ENCODE measurements at regions not wholly inside any gene's neighbourhood (a gene's known extent, or its start where the extent isn't known, plus 50 kb on each side); places are given as distances from the start of the nearest gene placed in this dataset.

DNA sequence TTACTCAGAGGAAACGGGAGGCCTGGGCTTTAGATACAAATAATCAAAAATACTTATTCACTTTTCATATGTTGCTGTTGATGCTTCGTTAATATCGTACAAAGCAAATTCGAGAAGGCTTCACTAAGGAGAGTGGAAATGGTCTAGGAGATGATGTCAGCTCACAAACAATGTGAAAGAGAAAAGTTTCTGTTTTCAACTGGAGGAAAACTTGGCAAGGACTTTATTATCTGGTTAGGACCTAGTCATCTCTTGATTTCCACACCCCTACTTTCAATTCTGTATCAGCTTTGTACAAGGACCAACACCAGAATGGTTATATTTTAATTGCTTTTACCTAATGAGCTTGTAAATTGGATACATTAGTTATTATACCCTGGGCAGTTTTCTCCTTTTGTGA lies 88.0 kb downstream of the SLC10A2 start:
- no peaks in the 10 kb centered on the region for H3K4me1 ChIP-seq
- 76 to 84% methylated on average over 4 of the region's 4 CpGs for WGBS, 2 donors (ENCODE audit: low coverage in 1 of 2)
- no peaks in the 10 kb centered on the region for H3K9me3 ChIP-seq
- in situ Hi-C loops (cut with MboI; ENCODE audit: low pct_ligation_motif_present in 1 of 4, low pct_unique_long_range_greater_than_20kb in 1 of 4, low sequenced_read_pairs in 3 of 4) (no loop called here), intact Hi-C loops (cut with DNase I; ENCODE audit: low total_unique reads) (no loop called here)
- H3K27ac ChIP-seq, result no peak overlapping the region
- H3K4me3 ChIP-seq, result no peak overlapping the region
- TF ChIP-seq POLR2AphosphoS5 (IDR thresholded peaks at IDR 0.05) (no peak), POLR2A (IDR thresholded peaks at IDR 0.05) (no peak), EP300 (IDR thresholded peaks at IDR 0.05; ENCODE audit: low read depth) (no peak)
- TF ChIP-seq, protein P1, sequence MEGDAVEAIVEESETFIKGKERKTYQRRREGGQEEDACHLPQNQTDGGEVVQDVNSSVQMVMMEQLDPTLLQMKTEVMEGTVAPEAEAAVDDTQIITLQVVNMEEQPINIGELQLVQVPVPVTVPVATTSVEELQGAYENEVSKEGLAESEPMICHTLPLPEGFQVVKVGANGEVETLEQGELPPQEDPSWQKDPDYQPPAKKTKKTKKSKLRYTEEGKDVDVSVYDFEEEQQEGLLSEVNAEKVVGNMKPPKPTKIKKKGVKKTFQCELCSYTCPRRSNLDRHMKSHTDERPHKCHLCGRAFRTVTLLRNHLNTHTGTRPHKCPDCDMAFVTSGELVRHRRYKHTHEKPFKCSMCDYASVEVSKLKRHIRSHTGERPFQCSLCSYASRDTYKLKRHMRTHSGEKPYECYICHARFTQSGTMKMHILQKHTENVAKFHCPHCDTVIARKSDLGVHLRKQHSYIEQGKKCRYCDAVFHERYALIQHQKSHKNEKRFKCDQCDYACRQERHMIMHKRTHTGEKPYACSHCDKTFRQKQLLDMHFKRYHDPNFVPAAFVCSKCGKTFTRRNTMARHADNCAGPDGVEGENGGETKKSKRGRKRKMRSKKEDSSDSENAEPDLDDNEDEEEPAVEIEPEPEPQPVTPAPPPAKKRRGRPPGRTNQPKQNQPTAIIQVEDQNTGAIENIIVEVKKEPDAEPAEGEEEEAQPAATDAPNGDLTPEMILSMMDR (IDR thresholded peaks at IDR 0.05), result no peak
- no peak for DNase-seq
- H3K36me3 ChIP-seq, result no peaks in the 10 kb centered on the region
- H3K27me3 ChIP-seq, result peaks cover 5% of the 10 kb centered on the region

DNA sequence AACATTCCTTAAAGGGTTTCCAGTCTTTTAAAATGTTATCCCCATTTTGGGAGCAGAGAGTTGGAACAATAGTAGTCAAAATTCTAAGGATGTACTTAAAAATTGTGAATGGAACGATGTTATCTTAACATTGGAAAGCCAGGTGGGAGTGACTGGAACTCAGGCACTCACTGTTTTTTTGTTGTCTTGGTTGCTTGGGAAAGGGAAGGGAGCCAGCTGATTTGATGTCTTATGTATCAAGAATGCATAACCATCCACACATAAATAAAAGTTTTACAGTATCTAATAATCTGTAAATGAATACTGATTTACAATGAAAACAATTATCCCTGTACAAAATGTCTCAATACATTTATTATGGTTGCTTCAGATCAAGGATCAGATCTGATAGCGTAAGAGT lies 88.7 kb downstream of the SLC10A2 start:
- intact Hi-C loops (cut with DNase I; ENCODE audit: low total_unique reads) (no loop called here), in situ Hi-C loops (cut with MboI; ENCODE audit: low pct_ligation_motif_present in 1 of 4, low pct_unique_long_range_greater_than_20kb in 1 of 4, low sequenced_read_pairs in 3 of 4) (no loop called here)
- Histone ChIP-seq H3K9me3 (no peaks in the 10 kb centered on the region), H3K4me1 (no peaks in the 10 kb centered on the region), H3K4me3 (no peak overlapping the region), H3K27me3 (peaks cover 5% of the 10 kb centered on the region), H3K27ac (no peak overlapping the region), H3K36me3 (no peaks in the 10 kb centered on the region)
- DNase-seq, result no peak
- TF ChIP-seq, protein P1 (IDR thresholded peaks at IDR 0.05), result no peak
- TF ChIP-seq POLR2A (IDR thresholded peaks at IDR 0.05) (no peak), POLR2AphosphoS5 (IDR thresholded peaks at IDR 0.05) (no peak), EP300 (IDR thresholded peaks at IDR 0.05; ENCODE audit: low read depth) (no peak)
- 50 to 77% methylated on average over 1 to 2 of the region's 2 CpGs for WGBS, 2 donors (ENCODE audit: low coverage in 1 of 2)

DNA sequence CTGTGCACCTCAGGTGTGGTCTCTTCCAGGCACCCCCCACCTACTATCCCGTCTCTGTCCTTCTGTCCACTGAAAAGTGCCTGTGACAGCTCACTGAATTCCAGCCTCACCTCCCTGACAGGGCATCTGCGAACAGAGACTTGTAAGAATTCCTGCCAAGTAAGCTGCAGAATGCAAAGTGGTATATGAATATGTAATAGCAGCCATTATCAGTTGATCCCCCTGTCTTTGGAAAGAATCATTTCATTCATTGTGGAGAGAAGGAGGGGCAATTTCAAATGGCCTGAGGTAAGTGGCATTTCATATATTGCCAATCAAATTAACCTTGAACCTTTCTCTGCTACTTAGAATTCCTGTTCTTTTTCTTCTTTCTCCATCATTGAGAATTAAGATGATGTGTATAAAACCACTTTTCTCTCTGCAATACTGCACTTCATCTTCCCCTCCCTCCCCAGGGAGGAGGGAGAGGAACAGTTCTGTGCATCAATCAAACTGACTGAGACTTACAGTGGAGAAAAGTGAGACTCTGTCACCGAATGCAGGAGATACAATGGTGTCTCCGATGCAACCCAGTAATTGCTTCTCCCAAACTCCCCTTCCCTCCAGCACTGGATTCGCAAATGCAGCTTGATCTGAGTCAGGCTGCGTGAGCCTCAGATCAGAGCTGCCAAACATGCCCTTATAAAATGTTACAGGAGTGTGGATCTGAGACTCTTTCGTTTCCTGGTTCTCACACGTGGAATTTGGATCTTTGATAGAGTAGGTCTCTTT lies 91.7 kb downstream of the SLC10A2 start:
- H3K36me3 ChIP-seq, result no peaks in the 10 kb centered on the region
- peaks cover 5% of the 10 kb centered on the region for H3K27me3 ChIP-seq
- no peaks in the 10 kb centered on the region for H3K4me1 ChIP-seq
- in situ Hi-C loops (cut with MboI; ENCODE audit: low pct_ligation_motif_present in 1 of 4, low pct_unique_long_range_greater_than_20kb in 1 of 4, low sequenced_read_pairs in 3 of 4) (no loop called here), intact Hi-C loops (cut with DNase I; ENCODE audit: low total_unique reads) (no loop called here)
- TF ChIP-seq EP300 (IDR thresholded peaks at IDR 0.05; ENCODE audit: low read depth) (no peak), POLR2A (IDR thresholded peaks at IDR 0.05) (no peak), POLR2AphosphoS5 (IDR thresholded peaks at IDR 0.05) (no peak)
- TF ChIP-seq, protein P1 (IDR thresholded peaks at IDR 0.05), result no peak
- no peaks in the 10 kb centered on the region for H3K9me3 ChIP-seq
- H3K4me3 ChIP-seq, result no peak overlapping the region
- no peak overlapping the region for H3K27ac ChIP-seq
- WGBS, 2 donors (ENCODE audit: low coverage in 1 of 2), result 51 to 60% methylated on average over 1 to 8 of the region's 8 CpGs
- DNase-seq, result no peak

DNA sequence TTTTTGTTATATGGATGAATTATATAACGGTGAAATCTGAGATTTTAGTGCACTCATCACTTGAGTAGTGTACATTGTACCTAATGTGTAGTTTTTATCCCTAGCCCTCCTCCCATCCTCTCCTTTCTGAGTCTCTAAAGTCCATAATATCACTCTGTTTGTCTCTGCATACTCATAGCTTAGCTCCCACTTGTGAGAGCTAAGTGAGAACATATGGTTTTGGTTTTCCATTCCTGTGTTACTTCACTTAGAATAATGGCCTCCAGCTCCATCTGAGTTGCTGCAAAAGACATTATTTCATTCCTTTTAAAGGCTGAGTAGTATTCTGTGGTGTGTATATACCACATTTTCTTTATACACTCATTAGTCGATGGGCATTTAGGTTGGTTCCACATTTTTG lies 94.0 kb downstream of the SLC10A2 start:
- no peaks in the 10 kb centered on the region for H3K9me3 ChIP-seq
- intact Hi-C loops (cut with DNase I; ENCODE audit: low total_unique reads) (no loop called here), in situ Hi-C loops (cut with MboI; ENCODE audit: low pct_ligation_motif_present in 1 of 4, low pct_unique_long_range_greater_than_20kb in 1 of 4, low sequenced_read_pairs in 3 of 4) (no loop called here)
- TF ChIP-seq POLR2AphosphoS5 (IDR thresholded peaks at IDR 0.05) (no peak), POLR2A (IDR thresholded peaks at IDR 0.05) (no peak)
- no peak for DNase-seq
- H3K27ac ChIP-seq, result no peak overlapping the region
- 93% methylated on average over 2 of the region's 2 CpGs for WGBS, 2 donors (ENCODE audit: low coverage in 1 of 2)
- no peaks in the 10 kb centered on the region for H3K4me1 ChIP-seq
- peaks cover 5% of the 10 kb centered on the region for H3K27me3 ChIP-seq
- H3K4me3 ChIP-seq, result no peak overlapping the region
- no peaks in the 10 kb centered on the region for H3K36me3 ChIP-seq

DNA sequence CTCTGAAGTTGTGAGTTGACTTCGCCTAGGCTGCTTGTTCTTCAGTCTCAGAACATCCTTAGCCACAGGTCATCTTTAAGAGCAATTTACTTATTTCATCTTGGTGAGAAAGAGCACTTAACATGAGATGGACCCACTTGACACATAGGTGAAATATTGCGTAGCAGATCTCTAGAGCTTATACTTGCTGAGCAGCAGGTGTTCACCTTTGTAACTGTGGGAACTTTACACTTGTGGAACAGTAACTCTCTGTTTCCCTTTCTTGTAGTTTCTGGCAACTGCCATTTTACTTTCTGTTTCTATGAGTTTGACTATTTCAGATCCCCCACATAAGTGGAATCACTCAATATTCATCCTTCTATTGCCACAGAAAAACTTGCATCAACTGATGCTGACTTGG lies 95.7 kb downstream of the SLC10A2 start:
- Histone ChIP-seq H3K27me3 (peaks cover 5% of the 10 kb centered on the region), H3K27ac (no peak overlapping the region), H3K4me1 (no peaks in the 10 kb centered on the region), H3K9me3 (no peaks in the 10 kb centered on the region), H3K36me3 (no peaks in the 10 kb centered on the region), H3K4me3 (no peak overlapping the region)
- DNase-seq, result no peak
- WGBS, 2 donors (ENCODE audit: low coverage in 1 of 2), result 76 to 79% methylated on average over 2 of the region's 2 CpGs
- TF ChIP-seq, protein P1 (IDR thresholded peaks at IDR 0.05), result no peak
- no peak for TF ChIP-seq POLR2AphosphoS5 (IDR thresholded peaks at IDR 0.05)
- TF ChIP-seq POLR2A (IDR thresholded peaks at IDR 0.05), result no peak
- no peak for TF ChIP-seq EP300 (IDR thresholded peaks at IDR 0.05; ENCODE audit: low read depth)
- in situ Hi-C loops (cut with MboI; ENCODE audit: low pct_ligation_motif_present in 1 of 4, low pct_unique_long_range_greater_than_20kb in 1 of 4, low sequenced_read_pairs in 3 of 4), result no loop called here
- intact Hi-C loops (cut with DNase I; ENCODE audit: low total_unique reads), result no loop called here
